ENCODE measurements at regions not wholly inside any gene's neighbourhood (a gene's known extent, or its start where the extent isn't known, plus 50 kb on each side); places are given as distances from the start of the nearest gene placed in this dataset.
"Not testable (repeated sequence)": the region's sequence is repeated elsewhere in the genome, so short reads cannot be mapped to it uniquely, and the experiment has no call there.

- Mint-ChIP-seq H3K27me3 (ENCODE audit: unreplicated experiment) (peaks cover 1% of the 10 kb centered on the region), H3K27ac (ENCODE audit: unreplicated experiment) (no peak overlapping the region), H3K36me3 (ENCODE audit: low read depth, unreplicated experiment) (no peaks in the 10 kb centered on the region), H3K4me1 (ENCODE audit: unreplicated experiment) (no peaks in the 10 kb centered on the region), H3K4me3 (ENCODE audit: unreplicated experiment) (no peak overlapping the region), H3K9me3 (ENCODE audit: unreplicated experiment) (no peaks in the 10 kb centered on the region)
- no peak for TF ChIP-seq CTCF (IDR thresholded peaks at IDR 0.05; ENCODE audit: unreplicated experiment)
- DNase-seq (ENCODE audit: low spot score), result no peak
Measured at GRCh38 chr4:10803713-10804343, 119.3 kb upstream of the CLNK start.

- Mint-ChIP-seq H3K4me1 (ENCODE audit: unreplicated experiment) (no peaks in the 10 kb centered on the region), H3K27ac (ENCODE audit: unreplicated experiment) (no peak overlapping the region), H3K4me3 (ENCODE audit: unreplicated experiment) (no peak overlapping the region), H3K9me3 (ENCODE audit: unreplicated experiment) (no peaks in the 10 kb centered on the region), H3K27me3 (ENCODE audit: unreplicated experiment) (no peaks in the 10 kb centered on the region), H3K36me3 (ENCODE audit: low read depth, unreplicated experiment) (no peaks in the 10 kb centered on the region)
- no peak for DNase-seq (ENCODE audit: low spot score)
- no peak for TF ChIP-seq CTCF (IDR thresholded peaks at IDR 0.05; ENCODE audit: unreplicated experiment)
Measured at GRCh38 chr4:10787365-10787764, 102.8 kb upstream of the CLNK start.

- Mint-ChIP-seq H3K27ac (ENCODE audit: unreplicated experiment) (no peak overlapping the region), H3K4me3 (ENCODE audit: unreplicated experiment) (no peak overlapping the region), H3K27me3 (ENCODE audit: unreplicated experiment) (no peaks in the 10 kb centered on the region), H3K36me3 (ENCODE audit: low read depth, unreplicated experiment) (no peaks in the 10 kb centered on the region), H3K4me1 (ENCODE audit: unreplicated experiment) (no peaks in the 10 kb centered on the region), H3K9me3 (ENCODE audit: unreplicated experiment) (no peaks in the 10 kb centered on the region)
- DNase-seq (ENCODE audit: low spot score), result no peak
- no peak for TF ChIP-seq CTCF (IDR thresholded peaks at IDR 0.05; ENCODE audit: unreplicated experiment)
Measured at GRCh38 chr4:10784621-10785020, 100.1 kb upstream of the CLNK start.

GRCh38 chr4:10783351-10783750 is 98.8 kb upstream of the CLNK start:
- DNase-seq (ENCODE audit: low spot score), result no peak
- Mint-ChIP-seq H3K27ac (ENCODE audit: unreplicated experiment) (no peak overlapping the region), H3K9me3 (ENCODE audit: unreplicated experiment) (no peaks in the 10 kb centered on the region), H3K27me3 (ENCODE audit: unreplicated experiment) (peaks cover 2% of the 10 kb centered on the region), H3K36me3 (ENCODE audit: low read depth, unreplicated experiment) (no peaks in the 10 kb centered on the region), H3K4me1 (ENCODE audit: unreplicated experiment) (no peaks in the 10 kb centered on the region), H3K4me3 (ENCODE audit: unreplicated experiment) (no peak overlapping the region)
- TF ChIP-seq CTCF (IDR thresholded peaks at IDR 0.05; ENCODE audit: unreplicated experiment), result no peak

GRCh38 chr4:10781805-10782204 is 97.2 kb upstream of the CLNK start:
- no peak for DNase-seq (ENCODE audit: low spot score)
- Mint-ChIP-seq H3K36me3 (ENCODE audit: low read depth, unreplicated experiment) (no peaks in the 10 kb centered on the region), H3K9me3 (ENCODE audit: unreplicated experiment) (no peaks in the 10 kb centered on the region), H3K27ac (ENCODE audit: unreplicated experiment) (no peak overlapping the region), H3K27me3 (ENCODE audit: unreplicated experiment) (peaks cover 2% of the 10 kb centered on the region), H3K4me3 (ENCODE audit: unreplicated experiment) (no peak overlapping the region), H3K4me1 (ENCODE audit: unreplicated experiment) (no peaks in the 10 kb centered on the region)
- TF ChIP-seq CTCF (IDR thresholded peaks at IDR 0.05; ENCODE audit: unreplicated experiment), result no peak

- H3K4me1 Mint-ChIP-seq (ENCODE audit: unreplicated experiment); H3K27me3 Mint-ChIP-seq (ENCODE audit: unreplicated experiment); DNase-seq (ENCODE audit: low spot score); H3K36me3 Mint-ChIP-seq (ENCODE audit: low read depth, unreplicated experiment); H3K4me3 Mint-ChIP-seq (ENCODE audit: unreplicated experiment); H3K27ac Mint-ChIP-seq (ENCODE audit: unreplicated experiment); H3K9me3 Mint-ChIP-seq (ENCODE audit: unreplicated experiment): not testable (repeated sequence)
Measured at GRCh38 chr4:10780803-10781202, 96.2 kb upstream of the CLNK start.

- H3K27ac Mint-ChIP-seq (ENCODE audit: unreplicated experiment); H3K4me1 Mint-ChIP-seq (ENCODE audit: unreplicated experiment); H3K4me3 Mint-ChIP-seq (ENCODE audit: unreplicated experiment); H3K9me3 Mint-ChIP-seq (ENCODE audit: unreplicated experiment); DNase-seq (ENCODE audit: low spot score); H3K27me3 Mint-ChIP-seq (ENCODE audit: unreplicated experiment); H3K36me3 Mint-ChIP-seq (ENCODE audit: low read depth, unreplicated experiment): not testable (repeated sequence)
Measured at GRCh38 chr4:10775132-10775531, 90.6 kb upstream of the CLNK start.

Measured in endothelial cell (in vitro differentiated cells).